ENCODE measurements at regions not wholly inside any gene's neighbourhood (a gene's known extent, or its start where the extent isn't known, plus 50 kb on each side); places are given as distances from the start of the nearest gene placed in this dataset.

DNA sequence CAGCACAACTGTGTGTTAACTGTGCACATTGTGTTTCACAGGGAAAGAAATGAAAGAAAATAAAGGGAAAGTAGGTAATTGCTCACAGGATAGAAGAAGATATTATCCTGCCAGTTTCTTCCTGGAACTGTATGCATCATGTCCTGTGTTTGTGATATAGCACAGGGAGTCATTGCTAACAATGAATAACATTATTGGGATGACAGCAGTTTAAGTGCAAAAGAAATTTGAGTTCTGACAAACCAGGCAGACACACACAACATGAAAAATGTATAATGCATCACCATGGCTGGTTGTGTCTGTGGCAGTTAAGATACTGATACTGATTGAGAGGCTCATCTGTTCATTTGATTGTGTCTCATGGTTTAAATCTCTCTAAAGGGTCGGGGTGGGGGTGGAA is 145.4 kb downstream of the SPATA31D1 start:
- Histone ChIP-seq H3K4me2 (ENCODE audit: insufficient read depth, low read length) (no peak overlapping the region), H3K27ac (ENCODE audit: extremely low read depth, low read depth, low read length) (no peak overlapping the region), H3K9me3 (replicated peaks; ENCODE audit: control insufficient read depth, insufficient read depth, low read depth, low read length) (no peaks in the 10 kb centered on the region), H3K9me1 (ENCODE audit: control insufficient read depth, insufficient read depth, low read length) (no peaks in the 10 kb centered on the region), H3K27me3 (ENCODE audit: control insufficient read depth in 2 of 2, insufficient read depth in 2 of 2, low read length in 2 of 2) (no peaks in the 10 kb centered on the region), H3K4me1 (replicated peaks in 1 of 2; ENCODE audit: control insufficient read depth in 2 of 2, insufficient read depth in 2 of 2, low read length in 2 of 2) (no peaks in the 10 kb centered on the region), H3K79me2 (ENCODE audit: control insufficient read depth, insufficient read depth, low read length) (no peaks in the 10 kb centered on the region), H3K36me3 (ENCODE audit: control insufficient read depth, insufficient read depth, low read length) (no peaks in the 10 kb centered on the region), H3K9ac (ENCODE audit: insufficient read depth in 1 of 2, low read depth in 2 of 2, low read length in 2 of 2) (no peak overlapping the region), H3K4me3 (no peak overlapping the region), H2AFZ (ENCODE audit: low read depth, low read length) (no peak overlapping the region), H4K20me1 (replicated peaks; ENCODE audit: control insufficient read depth, insufficient read depth, low read length) (no peaks in the 10 kb centered on the region)
- no peak for TF ChIP-seq TCF7 (IDR thresholded peaks at IDR 0.05; ENCODE audit: borderline replicate concordance)
- no peak for TF ChIP-seq NR2C2 (CRISPR knock-in tag; IDR thresholded peaks at IDR 0.05)
- TF ChIP-seq NR2C2 (tag; IDR thresholded peaks at IDR 0.05), result no peak
- no peak for TF ChIP-seq ZNF586 (CRISPR knock-in tag; conservative IDR thresholded peaks at IDR 0.05)
- TF ChIP-seq RBFOX2 (IDR thresholded peaks at IDR 0.05; ENCODE audit: low read depth, low read length), result no peak
- TF ChIP-seq, protein P1, sequence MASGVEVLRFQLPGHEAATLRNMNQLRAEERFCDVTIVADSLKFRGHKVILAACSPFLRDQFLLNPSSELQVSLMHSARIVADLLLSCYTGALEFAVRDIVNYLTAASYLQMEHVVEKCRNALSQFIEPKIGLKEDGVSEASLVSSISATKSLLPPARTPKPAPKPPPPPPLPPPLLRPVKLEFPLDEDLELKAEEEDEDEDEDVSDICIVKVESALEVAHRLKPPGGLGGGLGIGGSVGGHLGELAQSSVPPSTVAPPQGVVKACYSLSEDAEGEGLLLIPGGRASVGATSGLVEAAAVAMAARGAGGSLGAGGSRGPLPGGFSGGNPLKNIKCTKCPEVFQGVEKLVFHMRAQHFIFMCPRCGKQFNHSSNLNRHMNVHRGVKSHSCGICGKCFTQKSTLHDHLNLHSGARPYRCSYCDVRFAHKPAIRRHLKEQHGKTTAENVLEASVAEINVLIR (CRISPR knock-in tag; IDR thresholded peaks at IDR 0.05), result no peak
- TF ChIP-seq, protein P2, sequence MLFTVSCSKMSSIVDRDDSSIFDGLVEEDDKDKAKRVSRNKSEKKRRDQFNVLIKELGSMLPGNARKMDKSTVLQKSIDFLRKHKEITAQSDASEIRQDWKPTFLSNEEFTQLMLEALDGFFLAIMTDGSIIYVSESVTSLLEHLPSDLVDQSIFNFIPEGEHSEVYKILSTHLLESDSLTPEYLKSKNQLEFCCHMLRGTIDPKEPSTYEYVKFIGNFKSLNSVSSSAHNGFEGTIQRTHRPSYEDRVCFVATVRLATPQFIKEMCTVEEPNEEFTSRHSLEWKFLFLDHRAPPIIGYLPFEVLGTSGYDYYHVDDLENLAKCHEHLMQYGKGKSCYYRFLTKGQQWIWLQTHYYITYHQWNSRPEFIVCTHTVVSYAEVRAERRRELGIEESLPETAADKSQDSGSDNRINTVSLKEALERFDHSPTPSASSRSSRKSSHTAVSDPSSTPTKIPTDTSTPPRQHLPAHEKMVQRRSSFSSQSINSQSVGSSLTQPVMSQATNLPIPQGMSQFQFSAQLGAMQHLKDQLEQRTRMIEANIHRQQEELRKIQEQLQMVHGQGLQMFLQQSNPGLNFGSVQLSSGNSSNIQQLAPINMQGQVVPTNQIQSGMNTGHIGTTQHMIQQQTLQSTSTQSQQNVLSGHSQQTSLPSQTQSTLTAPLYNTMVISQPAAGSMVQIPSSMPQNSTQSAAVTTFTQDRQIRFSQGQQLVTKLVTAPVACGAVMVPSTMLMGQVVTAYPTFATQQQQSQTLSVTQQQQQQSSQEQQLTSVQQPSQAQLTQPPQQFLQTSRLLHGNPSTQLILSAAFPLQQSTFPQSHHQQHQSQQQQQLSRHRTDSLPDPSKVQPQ (CRISPR knock-in tag; IDR thresholded peaks at IDR 0.05; ENCODE audit: borderline replicate concordance), result no peak
- TF ChIP-seq SMAD1 (IDR thresholded peaks at IDR 0.05; ENCODE audit: low read depth, low read length, partially characterized antibody), result no peak
- no peak for TF ChIP-seq MYC (IDR thresholded peaks at IDR 0.05; ENCODE audit: low read depth, low read length)
- no peak for TF ChIP-seq MYC (CRISPR knock-in tag; IDR thresholded peaks at IDR 0.05; ENCODE audit: borderline replicate concordance, low read depth)
- no peak for TF ChIP-seq ZNF217 (CRISPR knock-in tag; IDR thresholded peaks at IDR 0.05)
- TF ChIP-seq TEAD4 (IDR thresholded peaks at IDR 0.05; ENCODE audit: low read length), result no peak
- no peak for TF ChIP-seq TEAD4 (CRISPR knock-in tag; IDR thresholded peaks at IDR 0.05; ENCODE audit: borderline replicate concordance)
- TF ChIP-seq MLX (CRISPR knock-in tag; conservative IDR thresholded peaks at IDR 0.05), result no peak
- TF ChIP-seq IFI16 (CRISPR knock-in tag; IDR thresholded peaks at IDR 0.05), result no peak
- ATAC-seq, result no peak
- intact Hi-C loops (cut with micrococcal nuclease), result no loop called here
- WGBS (ENCODE audit: insufficient coverage, low coverage, missing lambda C conversion rate), result no CpG with 5 or more reads among the region's 1 CpG
- no TSS peak for BruUV-seq (replicated peaks)
- no peak for FAIRE-seq
- DNase-seq (ENCODE audit: extremely low read depth in 1 of 4, low spot score in 3 of 4), result no peak
- in situ Hi-C loops (cut with MboI), result no loop called here
- ChIA-PET CTCF (ENCODE audit: low intra/inter-chr PET ratio) (no interaction called here), POLR2A (no interaction called here)

Data from K562 (cell line).